ENCODE measurements at regions not wholly inside any gene's neighbourhood (a gene's known extent, or its start where the extent isn't known, plus 50 kb on each side); places are given as distances from the start of the nearest gene placed in this dataset.
"Not testable (repeated sequence)": the region's sequence is repeated elsewhere in the genome, so short reads cannot be mapped to it uniquely, and the experiment has no call there.

- peak; percentile 61 for DNase-seq
Measured at GRCh38 chr2:217016796-217017419, 157.0 kb upstream of the TNP1 start.

GRCh38 chr2:217014328-217015105, 154.7 kb upstream of the TNP1 start:
- no peak for DNase-seq

DNA sequence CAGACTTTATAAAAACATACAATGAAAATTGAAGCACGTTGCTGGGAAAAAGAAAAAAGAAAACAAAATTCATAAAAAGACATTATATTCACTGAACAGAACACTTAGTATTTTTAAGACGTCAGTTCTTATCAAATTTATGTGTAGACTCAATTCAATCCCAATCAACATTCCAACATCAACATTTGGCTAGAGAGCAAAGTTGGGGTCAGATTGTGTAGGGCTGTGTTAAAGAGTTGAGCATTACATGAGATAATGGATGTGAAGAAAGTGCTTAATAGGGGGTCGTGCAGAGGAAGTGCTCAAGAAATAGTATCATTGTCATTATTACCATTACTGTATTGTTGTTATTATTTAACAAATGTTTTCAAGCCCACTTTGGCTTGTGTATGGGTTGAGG, 154.1 kb upstream of the TNP1 start:
- DNase-seq = no peak

GRCh38 chr2:217011576-217011975, 151.7 kb upstream of the TNP1 start:
- no peak for DNase-seq

- DNase-seq = no peak
Measured at GRCh38 chr2:217010173-217010572, 150.3 kb upstream of the TNP1 start.

GRCh38 chr2:217008794-217009193, 148.9 kb upstream of the TNP1 start:
- DNase-seq = peak; percentile 49

GRCh38 chr2:217006217-217006616, 146.4 kb upstream of the TNP1 start:
- no peak for DNase-seq

- DNase-seq = peak; percentile 61
Measured at GRCh38 chr2:217004656-217005055, 144.8 kb upstream of the TNP1 start.

DNA sequence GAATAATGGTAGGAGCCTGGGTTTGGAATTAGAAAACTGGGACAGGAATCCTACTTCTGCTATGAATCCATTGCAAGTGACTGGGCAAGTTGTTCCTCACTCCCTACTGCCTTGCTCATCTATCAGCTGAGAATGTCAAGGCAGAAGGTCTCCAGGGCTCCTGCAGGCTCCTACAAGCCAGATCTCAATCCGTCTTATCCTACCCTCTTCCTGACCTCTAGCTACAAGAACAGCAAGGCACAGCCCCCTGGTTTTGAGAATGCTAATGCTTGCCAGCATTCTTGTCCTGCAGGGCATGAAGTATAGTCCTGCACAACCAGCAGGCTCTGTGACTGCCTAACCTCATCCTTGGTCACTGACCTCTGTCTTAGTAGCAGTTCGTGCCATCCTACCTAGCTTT, 141.9 kb upstream of the TNP1 start:
- DNase-seq = no peak

DNA sequence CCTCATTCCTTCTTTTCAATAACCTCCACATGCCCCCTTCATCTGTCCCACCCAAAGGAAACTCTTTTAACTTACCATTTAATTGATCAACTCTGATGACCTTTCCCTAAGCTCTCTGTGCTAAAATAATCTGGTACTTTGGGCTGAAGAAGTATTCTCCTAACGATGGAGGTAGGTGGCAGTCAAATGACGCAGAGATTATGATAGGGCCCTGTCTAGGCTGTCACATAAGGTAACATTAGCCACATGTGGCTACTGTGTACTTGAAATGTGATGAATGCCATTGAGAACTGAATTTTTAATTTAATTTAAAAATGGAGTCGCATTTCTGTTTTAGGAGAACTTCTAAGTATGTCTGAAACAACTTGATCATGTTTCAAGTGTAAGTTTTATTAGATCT, 140.5 kb upstream of the TNP1 start:
- DNase-seq = no peak

- DNase-seq = no peak
Measured at GRCh38 chr2:216996279-216996845, 136.5 kb upstream of the TNP1 start.

DNA sequence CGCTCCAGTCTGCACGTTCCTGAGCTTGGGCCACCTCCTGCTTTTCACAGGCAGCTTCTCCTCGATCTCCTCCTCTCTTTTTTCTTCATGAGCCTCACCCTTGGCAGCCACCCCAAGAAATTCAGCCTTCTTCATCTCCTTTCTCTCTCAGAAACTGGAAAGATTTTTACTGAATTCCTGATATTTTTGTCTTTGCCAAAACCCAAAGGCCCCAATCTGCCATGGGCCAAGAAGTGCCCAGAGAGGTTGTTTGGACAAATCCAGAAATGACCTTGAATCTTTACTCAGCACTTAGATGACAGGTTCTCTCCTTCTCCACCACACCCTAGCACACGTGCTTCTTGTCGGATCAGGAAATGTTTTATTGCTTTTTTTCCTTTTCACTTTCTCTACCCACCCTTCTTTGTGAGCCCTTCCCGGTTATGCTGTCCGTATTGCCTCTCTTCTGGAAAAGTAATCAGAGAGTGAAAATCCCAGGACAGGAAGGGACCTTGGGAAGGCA, 134.5 kb upstream of the TNP1 start:
- DNase-seq = no peak

DNA sequence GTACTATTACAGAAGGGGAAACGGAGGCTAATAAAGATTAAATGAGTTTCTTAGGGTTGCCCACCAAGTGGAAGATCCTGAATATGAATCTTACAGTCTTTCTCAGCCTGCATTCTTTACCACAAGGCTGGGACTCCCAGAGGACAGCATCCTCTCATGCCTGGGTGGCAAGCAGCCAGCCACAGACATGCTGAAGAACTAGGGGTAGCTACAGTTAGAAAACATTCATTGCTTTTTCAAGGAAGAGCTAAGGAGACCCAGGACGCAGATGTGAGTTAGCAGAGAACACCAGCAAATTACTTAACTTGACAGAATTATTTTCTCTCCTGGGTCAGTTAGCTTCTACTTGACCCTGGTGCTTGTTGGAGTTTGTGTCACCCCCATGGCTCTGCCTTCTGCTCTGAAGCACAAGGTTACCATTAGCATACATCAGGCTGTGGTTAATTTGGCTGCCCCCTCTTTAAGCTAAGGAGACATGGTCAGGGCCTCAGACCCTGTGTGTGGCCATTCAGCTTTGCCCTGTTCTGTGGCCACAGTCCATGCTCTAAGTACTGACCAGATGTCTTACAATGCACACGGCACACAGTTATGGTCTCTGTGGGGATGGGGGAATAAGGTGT, 132.3 kb upstream of the TNP1 start:
- DNase-seq = peak; percentile 47

DNA sequence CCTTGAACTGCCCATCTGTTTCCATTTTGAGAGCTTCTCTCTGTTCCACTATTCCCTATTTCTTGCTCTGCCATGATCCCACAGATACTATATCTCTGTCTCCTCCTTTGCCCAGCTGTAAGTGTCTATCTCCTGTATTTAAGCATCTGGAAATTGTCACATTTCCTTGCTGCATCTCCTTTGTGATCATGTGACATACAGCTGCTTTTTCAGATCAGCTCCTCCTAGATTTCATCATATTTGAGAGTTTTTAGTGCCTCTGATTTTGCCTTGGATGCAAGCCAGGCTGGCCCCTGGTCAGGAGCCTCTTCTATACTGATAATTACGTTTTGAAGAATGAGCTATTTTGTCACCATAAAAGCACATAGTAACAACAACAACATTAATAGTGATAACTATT, 131.7 kb upstream of the TNP1 start:
- DNase-seq = peak; percentile 55

DNA sequence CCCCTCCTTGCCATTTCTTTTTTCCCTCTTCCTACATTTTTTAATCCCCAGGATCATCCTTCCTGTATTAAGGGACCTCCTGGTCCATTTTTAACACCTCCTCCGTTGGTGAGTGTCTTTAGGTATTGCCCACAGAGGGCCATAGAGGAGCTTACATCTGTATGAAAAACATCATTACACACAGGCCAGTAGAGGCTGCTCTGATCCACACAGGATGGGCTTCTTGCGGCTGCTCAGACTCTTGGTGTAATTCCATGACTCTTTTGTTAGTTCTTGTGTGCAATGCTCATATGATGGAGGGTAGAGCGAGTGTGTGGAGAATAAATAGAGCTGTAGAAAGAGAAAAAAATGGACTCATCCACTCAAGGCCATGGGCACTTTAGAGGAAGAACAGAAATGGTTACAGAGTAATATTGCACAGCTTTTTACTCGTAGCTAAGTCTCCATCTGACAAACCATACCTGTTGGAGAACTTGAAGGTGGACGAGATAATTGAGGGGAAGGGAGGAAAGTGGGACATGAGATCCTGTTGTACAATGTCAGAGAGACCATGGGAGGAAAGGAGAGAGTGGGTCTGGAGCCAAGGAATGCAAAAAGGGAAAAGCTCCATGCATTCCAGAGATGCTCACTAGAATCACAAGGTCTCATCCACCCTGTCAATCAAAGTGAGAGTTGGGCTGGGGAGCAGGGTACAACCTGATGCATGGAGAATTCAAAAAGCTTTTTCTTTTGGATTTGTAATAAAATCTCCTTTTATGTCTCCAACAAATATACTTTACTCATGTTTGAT, 129.7 kb upstream of the TNP1 start:
- no peak for DNase-seq

DNA sequence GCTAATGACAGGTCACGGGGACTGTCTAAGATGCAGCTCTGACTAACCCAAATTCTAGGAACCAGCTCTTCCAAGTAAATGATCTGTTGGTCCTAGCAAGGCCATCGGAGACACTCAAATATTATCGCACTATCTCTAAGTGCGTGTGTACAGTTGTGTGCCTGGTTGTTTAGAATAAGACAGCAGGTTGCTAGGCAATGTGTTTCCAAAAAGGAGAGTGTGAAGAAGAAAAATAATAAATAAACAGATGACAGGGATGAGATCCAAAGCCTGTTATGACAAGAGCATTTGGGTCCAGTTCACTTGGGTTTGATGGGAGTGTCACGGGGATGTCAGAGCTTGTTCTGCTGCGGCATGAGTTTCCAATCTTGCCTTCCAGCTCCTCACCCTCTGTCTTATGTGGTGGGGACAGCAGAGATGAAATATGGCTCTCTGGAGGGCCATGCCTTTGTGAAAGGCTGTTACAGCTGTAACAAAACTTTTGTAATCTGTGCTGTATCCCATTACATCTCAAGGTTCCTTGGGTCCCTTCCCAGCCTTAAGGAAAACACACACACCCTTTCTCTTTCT, 127.5 kb upstream of the TNP1 start:
- peak; percentile 88 for DNase-seq

DNA sequence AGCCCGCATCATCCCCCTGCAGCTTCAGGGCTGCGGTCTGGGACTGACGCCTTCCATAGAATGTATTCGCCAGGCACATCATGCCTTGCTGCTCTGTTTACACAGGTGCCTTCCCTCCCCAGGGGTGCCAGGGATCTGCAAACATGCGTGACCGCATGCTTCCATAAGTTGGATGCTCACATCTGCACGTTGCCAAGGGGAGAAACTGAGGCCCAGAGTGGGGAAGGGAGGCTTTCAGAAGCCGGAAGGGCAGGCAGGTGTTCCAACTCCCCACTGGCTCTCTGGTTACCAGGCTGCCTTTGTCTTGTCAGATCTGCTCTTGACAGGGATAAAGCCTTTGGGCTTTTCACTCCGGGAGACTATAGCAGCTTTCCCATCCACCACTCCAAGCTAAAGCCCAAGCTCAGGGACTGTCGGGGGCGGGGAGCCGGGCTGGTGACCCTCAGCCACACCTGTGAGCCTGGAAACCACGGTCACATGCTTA, 125.8 kb upstream of the TNP1 start:
- no peak for DNase-seq

- no peak for DNase-seq
Measured at GRCh38 chr2:216984937-216985336, 125.1 kb upstream of the TNP1 start.

GRCh38 chr2:216981951-216982350, 122.1 kb upstream of the TNP1 start:
- not testable (repeated sequence) for DNase-seq

GRCh38 chr2:216980510-216980909, 120.6 kb upstream of the TNP1 start:
- not testable (repeated sequence) for DNase-seq

DNA sequence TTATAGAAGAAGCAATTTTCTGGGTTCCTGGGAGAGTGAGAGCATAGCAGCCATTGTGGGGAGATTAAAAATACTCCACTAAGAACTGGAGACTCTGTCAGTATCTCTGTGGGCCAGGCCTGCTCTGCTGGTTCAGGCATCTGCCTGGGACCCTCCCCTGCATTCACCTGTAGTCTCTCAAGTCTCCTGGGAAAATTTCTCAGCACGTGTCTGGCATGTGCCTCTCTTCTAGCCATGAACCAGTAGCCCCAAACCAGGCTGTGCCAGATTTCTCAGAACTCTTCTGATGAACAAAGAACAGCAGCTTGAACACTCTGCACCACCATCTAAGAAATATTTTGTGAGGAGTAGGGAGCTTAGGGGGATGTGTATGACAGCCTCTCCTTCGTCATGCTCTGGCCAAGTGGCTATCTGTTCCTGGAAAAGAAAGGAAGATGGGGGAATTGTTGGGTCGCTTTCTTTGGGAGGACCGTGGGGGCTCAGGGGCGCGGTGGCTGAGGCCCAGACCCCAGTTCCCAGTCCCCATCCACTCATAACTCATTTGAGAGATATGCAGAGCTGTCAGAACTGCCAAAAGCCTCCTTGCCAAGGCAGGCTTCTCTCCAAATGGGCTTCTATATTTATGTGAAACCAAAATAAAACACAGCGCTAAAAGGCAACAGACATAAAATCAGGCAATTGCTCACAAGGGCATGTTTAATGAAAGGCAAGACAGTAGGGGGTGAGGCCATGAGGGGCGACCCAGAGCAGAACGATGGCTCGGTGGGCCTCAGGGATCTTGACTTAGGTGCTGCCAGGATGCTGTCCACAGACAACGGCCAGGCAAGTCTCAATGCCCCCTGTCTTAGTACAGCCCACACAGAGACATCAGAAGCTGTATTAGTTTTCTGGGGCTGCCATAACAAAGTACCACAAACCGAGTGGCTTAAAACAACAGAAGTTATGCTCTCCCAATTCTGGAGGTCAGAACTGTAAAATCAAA, 114.7 kb upstream of the TNP1 start:
- no peak for DNase-seq

Data from hindlimb muscle (tissue), 1 donor.